Neural crest cell (in vitro differentiated cells): ENCODE measurements at regions not wholly inside any gene's neighbourhood (a gene's known extent, or its start where the extent isn't known, plus 50 kb on each side); places are given as distances from the start of the nearest gene placed in this dataset.

Experiments
- DNase-seq: peaks from one replicate; pipeline ENCODE4 v3.0.0; 2021; ENCODE audit warnings: low read depth, mixed read lengths, low spot score
- H3K27ac Mint-ChIP-seq: one replicate; pipeline ENCODE4 v1.8.0; 2021; ENCODE audit warnings: mild to moderate bottlenecking, mixed read lengths; ENCODE audit not compliant: unreplicated experiment
- H3K27me3 Mint-ChIP-seq: 2 replicates; pipeline ENCODE4 v1.8.0; 2021; ENCODE audit warnings: low read depth, mild to moderate bottlenecking, mixed read lengths
- H3K36me3 Mint-ChIP-seq: 2 replicates; pipeline ENCODE4 v1.8.0; 2021; ENCODE audit warnings: low read depth, mild to moderate bottlenecking, mixed read lengths
- H3K4me1 Mint-ChIP-seq: 2 replicates; pipeline ENCODE4 v1.8.0; 2021; ENCODE audit warnings: mixed read lengths
- H3K4me3 Mint-ChIP-seq: one replicate; pipeline ENCODE4 v1.8.0; 2021; ENCODE audit warnings: mild to moderate bottlenecking, mixed read lengths
- H3K9me3 Mint-ChIP-seq: 2 replicates; pipeline ENCODE4 v1.8.0; 2021; ENCODE audit warnings: mixed read lengths
- TF ChIP-seq, protein P1 (sequence below): fragments of 200-600 bp; sonication (generic); conservative IDR thresholded peaks from 2 replicates; pipeline ENCODE4 v1.5.0; 2021; ENCODE audit warnings: antibody characterized with exemption, mild to moderate bottlenecking

DNA sequence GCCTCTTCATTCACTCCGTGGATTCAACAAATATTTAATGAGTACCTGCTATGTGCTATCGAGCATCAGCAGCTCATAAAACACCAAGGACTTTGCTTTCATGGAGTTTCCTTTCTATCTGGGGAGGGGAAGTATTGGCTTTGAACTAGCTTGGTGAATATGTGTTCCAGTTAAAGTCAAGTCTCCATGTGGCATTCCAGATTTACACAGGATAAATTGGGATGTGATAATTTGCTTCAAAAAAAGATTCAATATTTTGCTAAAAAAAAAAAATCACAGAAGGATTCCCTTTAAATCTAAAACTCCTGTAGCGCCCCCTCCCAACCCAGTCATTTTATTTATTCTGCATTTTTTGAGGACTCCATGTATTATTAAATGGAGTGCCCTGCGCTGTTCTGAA lies 346.3 kb upstream of the SLC30A5 start:
- H3K4me3 Mint-ChIP-seq = no peak overlapping the region
- no peaks in the 10 kb centered on the region for H3K27me3 Mint-ChIP-seq
- peaks cover 8% of the 10 kb centered on the region for H3K4me1 Mint-ChIP-seq
- no peak for DNase-seq
- H3K36me3 Mint-ChIP-seq = peaks cover 3% of the 10 kb centered on the region
- H3K27ac Mint-ChIP-seq = no peak overlapping the region
- peaks cover 7% of the 10 kb centered on the region for H3K9me3 Mint-ChIP-seq
- TF ChIP-seq, protein P1, sequence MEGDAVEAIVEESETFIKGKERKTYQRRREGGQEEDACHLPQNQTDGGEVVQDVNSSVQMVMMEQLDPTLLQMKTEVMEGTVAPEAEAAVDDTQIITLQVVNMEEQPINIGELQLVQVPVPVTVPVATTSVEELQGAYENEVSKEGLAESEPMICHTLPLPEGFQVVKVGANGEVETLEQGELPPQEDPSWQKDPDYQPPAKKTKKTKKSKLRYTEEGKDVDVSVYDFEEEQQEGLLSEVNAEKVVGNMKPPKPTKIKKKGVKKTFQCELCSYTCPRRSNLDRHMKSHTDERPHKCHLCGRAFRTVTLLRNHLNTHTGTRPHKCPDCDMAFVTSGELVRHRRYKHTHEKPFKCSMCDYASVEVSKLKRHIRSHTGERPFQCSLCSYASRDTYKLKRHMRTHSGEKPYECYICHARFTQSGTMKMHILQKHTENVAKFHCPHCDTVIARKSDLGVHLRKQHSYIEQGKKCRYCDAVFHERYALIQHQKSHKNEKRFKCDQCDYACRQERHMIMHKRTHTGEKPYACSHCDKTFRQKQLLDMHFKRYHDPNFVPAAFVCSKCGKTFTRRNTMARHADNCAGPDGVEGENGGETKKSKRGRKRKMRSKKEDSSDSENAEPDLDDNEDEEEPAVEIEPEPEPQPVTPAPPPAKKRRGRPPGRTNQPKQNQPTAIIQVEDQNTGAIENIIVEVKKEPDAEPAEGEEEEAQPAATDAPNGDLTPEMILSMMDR = no peak

DNA sequence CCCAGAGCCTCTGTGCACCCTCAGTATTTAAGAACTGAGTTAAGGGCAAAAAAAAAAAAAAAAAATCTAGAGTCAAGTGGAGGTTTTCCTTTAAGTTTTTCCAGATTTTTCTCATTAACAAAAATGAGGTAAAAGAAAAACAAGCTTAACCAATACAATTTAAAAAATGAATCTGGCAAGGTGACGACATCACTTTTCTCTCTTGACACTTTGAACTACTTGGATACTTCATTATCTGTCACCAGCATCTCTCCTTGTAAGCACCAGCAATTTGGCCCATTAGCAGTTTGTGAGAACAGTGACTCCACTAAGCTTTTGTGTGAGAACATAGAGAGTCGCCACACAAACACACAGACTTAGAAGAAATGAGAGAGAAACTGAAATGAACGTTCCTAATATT lies 345.7 kb upstream of the SLC30A5 start:
- H3K9me3 Mint-ChIP-seq = peaks cover 10% of the 10 kb centered on the region
- peaks cover 8% of the 10 kb centered on the region for H3K4me1 Mint-ChIP-seq
- H3K36me3 Mint-ChIP-seq = peaks cover 3% of the 10 kb centered on the region
- no peaks in the 10 kb centered on the region for H3K27me3 Mint-ChIP-seq
- H3K27ac Mint-ChIP-seq = no peak overlapping the region
- no peak overlapping the region for H3K4me3 Mint-ChIP-seq
- TF ChIP-seq, protein P1 = no peak
- no peak for DNase-seq

DNA sequence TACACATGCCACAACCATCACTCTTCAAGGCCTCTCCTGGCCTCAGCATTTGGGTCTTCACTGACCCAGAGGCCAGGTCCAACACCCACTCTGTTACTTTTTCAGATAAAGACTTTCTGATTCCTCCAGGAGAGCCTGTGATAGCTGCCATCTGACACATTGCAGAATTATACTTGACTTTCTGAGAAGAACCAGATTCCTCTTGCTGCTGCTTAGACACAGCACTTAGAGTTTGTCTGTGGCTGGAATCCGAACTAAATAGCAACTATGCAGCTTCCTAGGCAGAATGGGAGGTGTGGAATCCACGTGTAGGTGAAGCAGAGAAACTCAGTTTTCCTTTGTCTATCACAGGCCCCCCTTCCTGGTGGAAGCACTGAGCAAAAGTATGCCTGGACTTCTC lies 344.7 kb upstream of the SLC30A5 start:
- DNase-seq = no peak
- Mint-ChIP-seq H3K27me3 (no peaks in the 10 kb centered on the region), H3K36me3 (no peaks in the 10 kb centered on the region), H3K9me3 (peaks cover 6% of the 10 kb centered on the region), H3K27ac (no peak overlapping the region), H3K4me3 (no peak overlapping the region), H3K4me1 (peaks cover 8% of the 10 kb centered on the region)
- TF ChIP-seq, protein P1 = no peak

DNA sequence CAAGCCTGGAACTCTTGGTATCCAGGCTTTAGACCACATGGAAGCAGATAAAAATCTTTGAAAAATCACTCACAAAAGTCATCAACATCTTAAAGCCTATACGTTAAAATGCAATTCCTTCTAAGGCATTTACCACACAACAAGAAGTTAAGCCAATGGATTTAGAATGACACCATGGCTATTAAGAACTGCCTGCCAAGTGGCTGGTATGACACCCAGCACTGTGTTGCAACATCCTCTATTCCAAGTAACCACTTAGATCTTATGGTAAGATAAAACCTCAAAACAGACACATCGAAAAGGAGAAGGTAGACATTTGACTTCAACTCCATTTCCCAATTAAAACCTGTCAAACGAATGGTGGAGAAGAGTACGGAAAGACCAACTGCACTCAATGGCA lies 344.2 kb upstream of the SLC30A5 start:
- Mint-ChIP-seq H3K4me3 (no peak overlapping the region), H3K27ac (no peak overlapping the region), H3K27me3 (no peaks in the 10 kb centered on the region), H3K9me3 (peaks cover 7% of the 10 kb centered on the region), H3K36me3 (no peaks in the 10 kb centered on the region), H3K4me1 (peaks cover 8% of the 10 kb centered on the region)
- TF ChIP-seq, protein P1 = no peak
- DNase-seq = no peak

DNA sequence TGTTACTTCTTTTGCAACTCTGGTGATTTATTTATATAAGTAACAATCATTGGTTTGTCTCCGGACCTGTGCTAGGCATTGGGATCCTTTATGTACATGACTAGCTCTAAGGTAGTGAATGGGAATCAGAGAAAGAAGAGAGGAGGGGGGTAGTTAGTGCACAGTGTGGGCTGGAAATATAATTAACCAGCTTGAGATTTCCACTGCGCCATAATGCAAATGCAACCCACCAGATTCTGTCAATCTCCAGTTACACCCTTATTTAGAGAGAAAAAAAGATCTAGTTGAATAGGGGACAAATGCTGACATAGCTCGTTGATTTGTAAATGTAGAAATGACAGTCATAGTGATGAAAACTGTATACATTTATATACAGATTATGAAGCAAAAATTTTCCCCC lies 342.2 kb upstream of the SLC30A5 start:
- H3K27me3 Mint-ChIP-seq = no peaks in the 10 kb centered on the region
- no peak overlapping the region for H3K27ac Mint-ChIP-seq
- peaks cover 12% of the 10 kb centered on the region for H3K9me3 Mint-ChIP-seq
- peaks cover 8% of the 10 kb centered on the region for H3K4me1 Mint-ChIP-seq
- TF ChIP-seq, protein P1 = no peak
- no peak overlapping the region for H3K4me3 Mint-ChIP-seq
- H3K36me3 Mint-ChIP-seq = no peaks in the 10 kb centered on the region
- no peak for DNase-seq

DNA sequence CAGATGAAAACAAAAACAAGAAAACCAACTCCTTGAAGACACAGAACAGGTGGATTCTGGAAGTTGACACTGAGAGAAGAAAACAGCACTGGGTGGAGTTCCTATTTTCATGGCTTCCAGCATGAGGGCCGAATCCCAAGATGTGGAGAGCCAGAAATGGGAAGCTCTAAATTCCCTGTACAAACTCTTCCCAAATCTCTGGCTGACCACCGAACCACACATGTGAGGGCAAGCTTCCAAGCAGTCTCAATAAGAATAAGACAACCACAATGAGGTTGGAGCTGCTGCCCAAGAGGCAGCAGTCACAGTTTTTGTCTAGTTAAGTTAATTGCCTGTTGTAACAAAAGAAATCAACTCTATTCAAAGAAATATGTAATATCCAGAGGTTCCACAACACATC lies 339.3 kb upstream of the SLC30A5 start:
- Mint-ChIP-seq H3K9me3 (peaks cover 15% of the 10 kb centered on the region), H3K27ac (no peak overlapping the region), H3K4me3 (no peak overlapping the region), H3K36me3 (no peaks in the 10 kb centered on the region), H3K4me1 (peaks cover 9% of the 10 kb centered on the region), H3K27me3 (no peaks in the 10 kb centered on the region)
- TF ChIP-seq, protein P1 = no peak
- DNase-seq = no peak
